AG04449 (cell line): ENCODE measurements at regions not wholly inside any gene's neighbourhood (a gene's known extent, or its start where the extent isn't known, plus 50 kb on each side); places are given as distances from the start of the nearest gene placed in this dataset.
A peak's percentile ranks its signal among the peaks of the same experiment; 100 is the strongest.

Experiments used
- CTCF ChIA-PET: fragments of 350-600 bp; formaldehyde crosslinking; extraction: SDS; loops from one replicate; lab custom pipeline; 2021; ENCODE audit warnings: antibody characterized with exemption; lab: Yijun Ruan, JAX
- POLR2A ChIA-PET: fragments of 400-600, 350-600 bp; formaldehyde crosslinking; extraction: SDS; loops from one replicate; lab custom pipeline; 2020; ENCODE audit warnings: antibody characterized with exemption, inconsistent platforms; lab: Yijun Ruan, JAX
- DNase-seq: peaks from one replicate; pipeline ENCODE4 v3.0.0-alpha.2; 2010; ENCODE audit warnings: low read depth, low spot score
- H3K4me3 ChIP-seq: 2 replicates; pipeline ENCODE4 v1.5.1; 2011; ENCODE audit warnings: low read depth, mild to moderate bottlenecking, control low read depth, low read length
- TF ChIP-seq, protein P1 (sequence below): IDR thresholded peaks from one replicate; pipeline ENCODE4 v1.5.1; 2011; ENCODE audit warnings: mild to moderate bottlenecking, moderate library complexity, low read length, control low read depth, inconsistent platforms; ENCODE audit not compliant: insufficient read depth; ENCODE audit errors: missing control alignments

DNA sequence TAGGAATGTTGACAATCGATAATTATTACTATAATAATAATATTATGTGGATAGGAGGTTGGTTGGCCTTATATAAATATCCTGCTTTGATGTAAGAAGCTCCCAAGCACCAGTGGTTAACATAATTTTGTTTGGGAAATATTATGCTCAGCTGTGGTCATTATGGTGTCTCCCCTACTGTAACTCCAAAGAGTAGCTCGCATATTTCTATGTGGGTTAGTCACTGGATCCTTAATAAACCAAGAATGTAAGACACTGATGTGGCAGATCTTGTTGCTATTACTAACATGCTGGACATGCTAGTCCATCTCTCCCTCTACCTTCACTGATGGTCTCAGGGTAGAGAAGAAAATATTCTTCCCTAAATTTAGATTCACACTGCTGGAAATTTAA, 79.2 kb upstream of the RALGPS2 start:
- CTCF ChIA-PET, result interaction anchor here (1.2 kb wide), 1 partner anchor 105 kb away, joined by 3 read pairs; no protein-coding TSS in a partner anchor
- peak; percentile 84 for DNase-seq
- H3K4me3 ChIP-seq, result no peak overlapping the region
- POLR2A ChIA-PET, result interaction anchor here (0.7 to 1.3 kb wide), 2 partner anchors 11 to 13 kb away, joined by 3 to 6 read pairs; no protein-coding TSS in a partner anchor
- TF ChIP-seq, protein P1, sequence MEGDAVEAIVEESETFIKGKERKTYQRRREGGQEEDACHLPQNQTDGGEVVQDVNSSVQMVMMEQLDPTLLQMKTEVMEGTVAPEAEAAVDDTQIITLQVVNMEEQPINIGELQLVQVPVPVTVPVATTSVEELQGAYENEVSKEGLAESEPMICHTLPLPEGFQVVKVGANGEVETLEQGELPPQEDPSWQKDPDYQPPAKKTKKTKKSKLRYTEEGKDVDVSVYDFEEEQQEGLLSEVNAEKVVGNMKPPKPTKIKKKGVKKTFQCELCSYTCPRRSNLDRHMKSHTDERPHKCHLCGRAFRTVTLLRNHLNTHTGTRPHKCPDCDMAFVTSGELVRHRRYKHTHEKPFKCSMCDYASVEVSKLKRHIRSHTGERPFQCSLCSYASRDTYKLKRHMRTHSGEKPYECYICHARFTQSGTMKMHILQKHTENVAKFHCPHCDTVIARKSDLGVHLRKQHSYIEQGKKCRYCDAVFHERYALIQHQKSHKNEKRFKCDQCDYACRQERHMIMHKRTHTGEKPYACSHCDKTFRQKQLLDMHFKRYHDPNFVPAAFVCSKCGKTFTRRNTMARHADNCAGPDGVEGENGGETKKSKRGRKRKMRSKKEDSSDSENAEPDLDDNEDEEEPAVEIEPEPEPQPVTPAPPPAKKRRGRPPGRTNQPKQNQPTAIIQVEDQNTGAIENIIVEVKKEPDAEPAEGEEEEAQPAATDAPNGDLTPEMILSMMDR, result no peak

DNA sequence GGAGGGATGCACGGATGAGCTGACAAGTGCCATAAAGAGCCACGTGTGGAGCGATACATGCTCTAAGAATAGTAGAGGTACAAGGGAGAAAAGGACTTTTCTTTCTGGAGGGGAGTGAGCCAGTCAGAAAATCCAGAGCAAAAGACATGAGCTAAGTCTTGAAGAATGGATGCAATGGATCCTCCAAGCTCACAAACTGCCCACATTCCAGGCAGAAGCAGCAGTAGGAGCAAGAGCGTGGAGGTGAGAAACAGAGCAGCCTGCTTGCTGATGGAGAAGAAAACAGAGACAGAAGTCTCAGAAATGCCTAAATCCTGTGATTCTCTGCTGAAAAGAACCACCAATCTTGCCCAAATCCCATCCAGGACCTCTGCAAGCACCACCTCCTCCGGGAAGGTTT, 78.2 kb upstream of the RALGPS2 start:
- TF ChIP-seq, protein P1, result no peak
- ChIA-PET POLR2A (no interaction called here), CTCF (interaction anchor here (1.2 to 2.0 kb wide), 3 partner anchors 9 to 356 kb away, joined by 3 to 6 read pairs (median 4); no protein-coding TSS in a partner anchor)
- no peak for DNase-seq
- no peak overlapping the region for H3K4me3 ChIP-seq

DNA sequence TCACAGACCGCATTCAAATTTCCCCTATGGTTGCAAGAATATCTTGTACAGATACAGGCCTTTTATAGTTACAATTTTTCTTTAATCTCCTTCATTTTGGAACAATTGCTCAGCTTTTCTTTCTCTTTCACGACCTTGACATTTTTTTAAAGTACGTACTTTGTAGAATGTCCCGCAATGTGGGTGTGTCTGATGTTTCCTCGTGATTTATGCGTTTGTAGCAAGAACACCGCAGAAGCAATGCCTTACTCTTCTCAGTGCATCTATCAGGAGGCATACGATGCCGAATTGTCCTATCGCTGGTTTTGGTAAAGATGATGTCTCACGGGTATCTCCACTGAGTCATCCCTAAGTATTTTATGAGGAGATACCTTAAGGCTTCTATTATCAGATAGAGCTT, 76.9 kb upstream of the RALGPS2 start:
- TF ChIP-seq, protein P1, result no peak
- no peak overlapping the region for H3K4me3 ChIP-seq
- ChIA-PET POLR2A (no interaction called here), CTCF (interaction anchor here (0.8 to 2.0 kb wide), 4 partner anchors 33 to 355 kb away, joined by 3 to 6 read pairs (median 3); no protein-coding TSS in a partner anchor)
- DNase-seq, result no peak

DNA sequence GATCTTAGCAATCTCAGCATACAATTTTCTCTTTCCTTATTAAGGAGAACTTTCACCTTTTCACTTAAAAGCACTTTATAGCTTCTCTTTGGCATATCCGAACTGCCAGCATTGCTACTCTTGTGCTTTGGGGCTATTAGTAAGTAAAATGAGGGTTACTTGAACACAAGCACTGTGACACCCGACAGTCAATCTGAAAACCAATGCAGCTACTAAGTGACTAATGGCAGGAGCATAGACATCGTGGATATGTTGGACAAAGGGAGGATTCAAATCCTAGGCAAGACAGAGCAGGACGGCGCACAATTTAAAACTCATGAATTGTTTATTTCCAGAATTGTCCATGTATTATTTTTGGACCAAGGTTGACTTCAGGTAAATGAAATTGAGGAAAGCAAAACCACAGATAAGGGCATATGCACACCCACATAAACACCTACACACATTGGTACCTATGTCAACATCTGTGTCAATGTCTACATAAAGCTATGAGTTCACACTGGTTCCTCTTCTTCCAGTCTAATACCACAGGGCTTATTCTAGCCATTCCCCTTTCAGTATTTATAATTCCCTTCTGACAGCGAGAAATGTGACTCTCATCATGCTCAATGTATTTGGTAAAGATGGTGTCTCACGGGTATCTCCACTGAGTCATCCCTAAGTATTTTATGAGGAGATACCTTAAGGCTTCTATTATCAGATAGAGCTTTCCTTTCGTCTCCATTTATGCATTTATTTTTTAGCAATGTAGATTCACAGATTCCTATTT, 75.3 kb upstream of the RALGPS2 start:
- no peak for DNase-seq
- POLR2A ChIA-PET, result no interaction called here
- CTCF ChIA-PET, result interaction anchor here (1.4 kb wide), 1 partner anchor 39 kb away, joined by 3 read pairs; no protein-coding TSS in a partner anchor
- H3K4me3 ChIP-seq, result no peak overlapping the region
- TF ChIP-seq, protein P1, result no peak

DNA sequence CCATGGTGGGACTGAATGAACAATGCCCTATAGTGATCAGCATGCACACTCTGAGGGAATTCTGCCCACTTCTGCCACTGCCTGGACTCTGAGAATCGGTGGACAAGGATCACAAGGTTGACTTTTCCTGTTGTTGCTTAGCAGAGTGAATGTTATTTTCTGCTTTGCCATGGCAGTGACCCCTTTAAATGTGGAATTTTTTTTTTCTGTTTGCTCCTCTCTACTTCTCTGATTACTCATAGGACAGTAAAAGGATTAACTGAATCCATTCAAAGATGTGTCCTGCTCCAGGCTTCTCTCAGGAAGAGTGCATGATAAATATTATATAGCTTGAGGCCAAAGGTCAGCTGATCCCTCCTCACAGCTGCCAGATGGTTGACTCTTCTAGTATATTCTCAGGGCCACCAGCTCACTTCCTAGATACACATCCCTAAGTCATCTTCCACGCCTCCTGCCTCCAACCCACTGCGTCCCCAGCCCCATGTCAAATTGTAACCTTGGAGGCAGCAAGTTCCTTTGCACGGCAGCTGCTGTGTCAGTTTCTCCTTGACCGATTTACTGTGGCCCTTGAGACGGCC, 74.0 kb upstream of the RALGPS2 start:
- ChIA-PET POLR2A (interaction anchor here (0.5 kb wide), 1 partner anchor 33 kb away, joined by 4 read pairs; no protein-coding TSS in a partner anchor), CTCF (interaction anchor here (0.6 to 2.3 kb wide), 2 partner anchors 35 to 109 kb away, joined by 3 to 8 read pairs; no protein-coding TSS in a partner anchor)
- TF ChIP-seq, protein P1, result no peak
- no peak for DNase-seq
- no peak overlapping the region for H3K4me3 ChIP-seq

DNA sequence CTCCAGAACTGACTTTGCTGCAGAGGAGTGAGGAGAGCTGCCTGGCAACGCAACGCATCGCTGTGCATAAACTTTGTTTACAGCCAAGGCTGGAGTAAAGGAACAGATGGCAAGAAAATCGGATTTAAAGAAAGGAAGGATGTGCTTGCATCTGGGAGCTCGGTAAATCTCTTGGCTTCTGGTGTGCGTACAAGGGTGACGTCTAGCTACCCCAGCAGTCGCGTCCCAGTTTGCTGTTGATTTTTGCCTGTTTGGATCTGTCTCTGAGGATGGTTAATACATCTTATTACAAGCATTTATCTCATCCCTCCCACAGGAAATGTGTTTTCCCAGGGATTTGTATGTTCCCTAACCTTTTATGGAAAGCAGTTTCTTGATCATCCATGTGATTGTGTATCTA, 73.3 kb upstream of the RALGPS2 start:
- no peak for DNase-seq
- ChIA-PET CTCF (interaction anchor here (0.6 to 2.3 kb wide), 3 partner anchors 34 to 351 kb away, joined by 3 to 8 read pairs (median 3); no protein-coding TSS in a partner anchor), POLR2A (interaction anchor here (0.7 kb wide), 1 partner anchor 37 kb away, joined by 3 read pairs; no protein-coding TSS in a partner anchor)
- H3K4me3 ChIP-seq, result no peak overlapping the region
- TF ChIP-seq, protein P1, result no peak
